GM19043 (cell line): ENCODE measurements at regions not wholly inside any gene's neighbourhood (a gene's known extent, or its start where the extent isn't known, plus 50 kb on each side); places are given as distances from the start of the nearest gene placed in this dataset.
"Not testable (repeated sequence)": the region's sequence is repeated elsewhere in the genome, so short reads cannot be mapped to it uniquely, and the experiment has no call there.

Experiments used
- ATAC-seq: cut with Tn5 transposase; IDR thresholded peaks from one replicate; pipeline ENCODE4 v1.9.1; 2021; ENCODE audit warnings: low read depth; ENCODE audit not compliant: unreplicated experiment

DNA sequence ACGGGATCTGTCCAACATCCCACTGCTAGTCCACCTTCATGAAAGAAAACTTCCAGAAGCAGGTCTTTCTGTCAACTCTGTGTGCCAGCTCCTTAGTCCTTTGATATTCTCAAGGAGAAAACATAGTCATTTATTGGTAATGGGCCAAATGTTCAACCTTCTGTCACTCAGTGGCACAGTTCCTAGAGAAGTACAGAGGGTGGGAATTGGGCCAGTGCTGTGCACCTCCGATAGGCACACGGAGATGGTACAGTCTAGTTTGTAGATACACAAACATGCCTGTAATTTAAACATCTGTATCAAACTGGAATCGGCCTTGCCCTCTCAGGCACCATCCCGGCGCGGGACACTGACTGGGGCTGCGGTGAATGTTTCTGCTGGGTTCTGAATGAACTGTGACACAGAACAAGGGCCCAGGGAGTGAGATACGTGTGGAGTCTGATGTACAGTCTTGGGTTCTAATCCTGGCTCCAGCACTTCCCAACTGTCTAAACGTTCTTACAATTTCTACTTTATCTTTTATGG lies 213.9 kb upstream of the SHH start:
- no peak for ATAC-seq

GRCh38 chr7:156025675-156026074 lies 213.4 kb upstream of the SHH start:
- no peak for ATAC-seq

DNA sequence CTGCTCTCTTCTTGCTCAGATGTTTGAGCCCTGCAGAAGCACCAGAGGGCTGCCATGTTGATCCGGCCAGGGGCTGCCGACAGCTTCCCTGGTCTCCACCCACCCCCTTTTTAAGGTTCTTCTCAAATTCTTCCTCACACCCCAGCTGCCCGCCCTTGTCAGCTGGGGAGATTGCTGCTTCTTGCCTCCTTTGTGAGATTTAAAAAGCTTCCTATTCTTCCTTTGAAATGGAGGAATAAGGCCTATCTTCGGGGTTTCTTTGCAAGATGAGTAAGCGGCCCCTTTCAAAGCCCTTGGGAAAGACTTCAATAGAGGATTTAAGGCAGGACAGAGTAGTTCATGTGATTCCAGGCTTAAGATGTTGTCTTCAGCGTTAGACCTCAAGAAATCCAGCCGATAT lies 211.9 kb upstream of the SHH start:
- no peak for ATAC-seq

DNA sequence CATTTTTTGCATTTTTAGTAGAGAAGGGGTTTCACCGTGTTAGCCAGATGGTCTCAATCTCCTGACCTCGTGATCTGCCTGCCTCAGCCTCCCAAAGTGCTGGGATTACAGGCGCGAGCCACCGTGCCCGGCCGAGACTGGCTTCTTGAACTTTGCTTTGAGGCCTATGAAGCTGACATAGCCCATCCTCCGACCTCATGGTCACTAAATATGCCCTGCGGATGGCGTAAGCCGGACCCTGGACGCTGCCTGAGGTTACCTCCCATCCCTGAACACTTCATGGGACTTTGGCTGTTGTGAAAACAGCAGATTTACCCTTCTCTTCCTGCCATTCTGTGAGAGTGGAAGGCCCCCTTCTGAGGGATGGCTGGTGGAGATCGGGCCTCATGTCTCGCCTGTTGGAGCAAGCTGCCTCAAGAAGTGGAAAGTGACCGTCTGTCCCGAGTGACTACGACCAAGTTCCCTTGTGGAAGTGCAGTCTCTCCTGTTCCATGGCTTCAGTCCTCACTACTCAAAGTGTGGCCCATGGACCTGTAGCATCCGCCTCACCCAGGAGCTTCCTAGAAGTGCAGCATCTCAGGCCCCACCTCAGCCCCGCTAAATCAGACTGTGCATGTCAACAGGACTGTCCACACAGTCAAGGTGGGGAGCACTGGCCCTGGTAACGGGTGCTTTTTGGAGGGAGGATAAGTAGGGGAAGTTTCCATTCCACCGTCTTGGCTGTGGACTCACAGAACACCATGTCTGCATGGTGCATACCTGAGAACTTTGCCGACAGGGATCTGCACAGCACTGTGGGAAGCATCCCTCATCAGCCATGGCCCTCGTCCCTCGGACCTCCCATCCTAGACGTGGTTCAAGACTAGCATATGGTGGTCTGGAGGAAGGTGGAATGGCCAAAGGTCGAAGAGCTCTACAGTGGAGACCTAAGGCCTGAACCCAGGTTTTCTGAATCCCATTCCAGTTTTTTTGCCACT lies 210.5 kb upstream of the SHH start:
- no peak for ATAC-seq

GRCh38 chr7:156021471-156021870 lies 209.2 kb upstream of the SHH start:
- ATAC-seq, result no peak

DNA sequence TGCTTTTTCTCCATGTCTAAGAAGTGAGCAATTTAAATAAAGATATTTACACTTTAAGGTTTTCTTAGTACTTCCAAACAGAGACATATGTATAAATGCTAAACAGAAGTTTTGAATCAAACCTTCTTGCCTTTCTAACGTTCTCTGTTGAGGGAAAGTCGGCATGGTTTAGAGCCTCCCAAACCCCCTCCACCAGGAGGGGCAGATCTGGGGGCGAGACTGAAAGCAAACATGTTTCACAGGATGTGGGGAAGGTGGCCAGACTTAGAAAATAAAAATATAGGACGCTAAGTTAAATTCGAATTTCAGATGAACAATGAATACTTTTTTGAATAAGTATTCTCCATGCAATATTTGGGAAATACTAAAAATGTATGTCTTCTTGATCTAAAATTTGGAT lies 208.3 kb upstream of the SHH start:
- no peak for ATAC-seq

GRCh38 chr7:156019776-156020565 lies 207.7 kb upstream of the SHH start:
- ATAC-seq, result no peak

DNA sequence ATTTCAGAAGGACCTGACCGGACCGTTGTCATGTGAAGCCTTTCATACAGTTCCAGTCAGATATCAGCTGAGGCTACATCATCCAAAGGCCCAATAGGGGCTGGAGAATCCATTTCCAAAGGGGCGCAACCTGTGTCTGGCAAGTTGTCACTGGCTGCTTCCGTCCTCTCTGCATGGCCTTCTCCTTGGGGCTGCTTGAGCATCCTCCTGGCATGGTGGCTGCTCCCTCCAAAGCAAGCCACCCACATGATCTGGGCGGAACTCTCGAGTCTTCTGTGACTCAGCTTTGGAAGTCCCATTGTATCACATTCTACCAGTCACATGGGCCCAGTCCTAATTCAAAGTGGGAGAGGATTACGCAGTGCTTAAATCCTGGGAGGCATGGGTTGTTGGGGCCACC lies 207.0 kb upstream of the SHH start:
- ATAC-seq, result no peak

DNA sequence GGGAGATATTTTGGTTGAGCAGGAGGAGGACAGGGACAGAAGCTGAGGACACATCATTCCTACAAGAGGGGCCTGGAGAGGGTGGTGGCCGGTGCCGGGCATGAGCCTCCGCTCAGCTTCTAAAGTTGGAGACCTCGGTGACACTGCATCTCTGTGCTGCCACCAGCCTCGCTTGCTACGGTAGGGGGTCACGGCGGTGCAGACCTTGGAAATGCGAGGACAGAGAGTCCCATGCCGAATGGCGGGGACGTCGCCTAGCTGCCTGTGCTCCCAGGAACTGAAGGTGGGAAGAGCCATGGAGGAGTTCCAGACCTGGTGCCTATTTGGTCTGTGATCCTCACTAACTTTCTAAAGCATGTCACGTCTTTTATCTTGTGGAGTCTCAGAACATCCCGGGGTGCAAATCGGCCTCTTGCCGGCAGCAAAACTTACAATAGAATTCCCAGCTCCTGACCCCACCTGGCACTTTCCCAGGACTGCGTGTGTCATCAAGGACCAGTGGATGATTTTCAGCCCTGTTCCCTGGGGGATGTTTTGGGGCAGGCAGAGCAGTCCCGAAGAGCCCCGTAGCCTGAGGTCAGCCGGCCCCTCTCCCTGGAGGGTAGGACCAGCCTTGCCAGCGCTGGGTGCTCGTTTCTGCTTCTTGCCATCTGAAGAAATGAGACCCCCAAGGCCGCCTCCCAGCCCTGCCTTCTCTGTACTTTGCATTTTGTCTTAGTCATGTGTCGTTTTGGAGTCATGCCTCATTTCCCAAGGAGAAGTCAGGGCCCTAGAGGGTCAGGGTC lies 205.8 kb upstream of the SHH start:
- no peak for ATAC-seq

DNA sequence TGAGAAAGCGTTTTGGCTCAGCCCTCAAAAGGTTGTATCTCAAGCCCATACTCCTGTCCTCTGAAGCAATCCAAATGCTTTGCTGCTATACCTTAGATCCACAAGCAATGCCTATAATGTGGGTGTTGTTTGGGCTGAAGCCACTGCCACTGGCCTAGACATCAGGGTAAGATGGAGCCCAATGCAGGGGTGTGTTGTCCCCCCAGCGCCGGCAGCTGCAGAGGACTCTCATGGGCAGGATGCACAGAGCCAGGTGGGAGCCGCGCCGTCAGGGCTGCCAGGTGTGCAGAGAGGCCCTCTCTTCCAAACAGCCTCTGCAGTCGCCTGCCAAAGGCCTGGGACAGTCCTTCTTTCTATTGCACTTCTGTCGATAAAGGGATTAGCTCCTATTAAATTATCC lies 205.2 kb upstream of the SHH start:
- ATAC-seq, result no peak

GRCh38 chr7:156015237-156016020 lies 203.2 kb upstream of the SHH start:
- no peak for ATAC-seq

- no peak for ATAC-seq
Observed at GRCh38 chr7:156014808-156015207, 202.5 kb upstream of the SHH start.

- no peak for ATAC-seq
Observed at GRCh38 chr7:156014201-156014600, 201.9 kb upstream of the SHH start.

DNA sequence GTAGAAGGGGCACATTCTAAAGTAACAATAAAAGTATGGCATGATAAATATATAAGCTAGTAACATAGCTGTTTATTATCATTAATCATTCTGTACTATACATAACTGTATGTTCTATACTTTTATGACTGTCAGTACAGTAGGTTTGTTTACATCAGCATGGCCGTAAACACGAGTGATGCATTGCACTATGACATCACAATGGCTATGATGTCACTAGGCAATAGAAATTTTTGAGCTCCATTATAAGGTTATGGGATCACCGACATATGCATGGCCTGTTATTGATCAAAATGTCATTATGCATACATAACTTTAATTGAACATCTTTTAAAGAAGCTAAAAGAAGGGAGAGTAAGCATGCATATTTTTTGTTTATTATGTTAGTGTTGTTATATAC lies 200.1 kb upstream of the SHH start:
- ATAC-seq, result no peak

- no peak for ATAC-seq
Observed at GRCh38 chr7:156009569-156009968, 197.3 kb upstream of the SHH start.

GRCh38 chr7:156006876-156007275 lies 194.6 kb upstream of the SHH start:
- ATAC-seq, result not testable (repeated sequence)

DNA sequence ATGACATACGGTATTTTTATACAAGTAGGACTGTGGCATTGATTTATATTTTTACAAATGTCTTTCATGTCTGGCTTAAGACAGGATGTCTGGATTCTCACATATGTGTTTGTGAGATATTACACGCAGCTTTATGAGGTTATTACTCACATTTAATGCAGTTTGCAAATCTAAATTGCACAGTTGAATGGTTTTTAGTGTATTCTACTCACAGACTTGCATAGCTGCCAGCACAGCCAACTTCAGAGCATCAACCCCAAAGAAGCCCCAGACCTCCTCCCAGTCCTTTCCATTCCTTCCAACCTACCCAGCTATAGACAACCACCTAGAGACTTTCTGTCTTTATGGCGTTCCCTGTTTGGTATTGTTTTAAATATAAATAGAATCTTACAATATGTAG lies 193.8 kb upstream of the SHH start:
- no peak for ATAC-seq

- no peak for ATAC-seq
Observed at GRCh38 chr7:156005202-156005691, 193.0 kb upstream of the SHH start.

- no peak for ATAC-seq
Observed at GRCh38 chr7:156004265-156005201, 192.3 kb upstream of the SHH start.
